Fibroblast of lung (primary cell): ENCODE measurements at regions not wholly inside any gene's neighbourhood (a gene's known extent, or its start where the extent isn't known, plus 50 kb on each side); places are given as distances from the start of the nearest gene placed in this dataset.

Experiments used
- DNase-seq, 2 donors: peaks; one replicate each; pipeline versions ENCODE4 v3.0.0 to v3.0.0-alpha.2; 2010; ENCODE audit warnings: low read depth in 2 of 2
- H2AFZ ChIP-seq: 2 replicates; pipeline ENCODE4 v1.5.1; 2012; ENCODE audit warnings: low read length, control low read depth, inconsistent platforms
- H3K27ac ChIP-seq: 2 replicates; pipeline ENCODE4 v1.5.1; 2011; ENCODE audit warnings: low read length, control low read depth; ENCODE audit not compliant: insufficient read depth
- H3K27me3 ChIP-seq: 2 replicates; pipeline ENCODE4 v1.5.1; 2011; ENCODE audit warnings: mild to moderate bottlenecking, low read length; ENCODE audit not compliant: control insufficient read depth, insufficient read depth
- H3K36me3 ChIP-seq: 2 replicates; pipeline ENCODE4 v1.5.1; 2011; ENCODE audit warnings: low read length; ENCODE audit not compliant: control insufficient read depth, insufficient read depth
- H3K4me1 ChIP-seq: 2 replicates; pipeline ENCODE4 v1.5.1; 2011; ENCODE audit warnings: low read length; ENCODE audit not compliant: control insufficient read depth, insufficient read depth; ENCODE audit errors: extremely low read depth
- H3K4me2 ChIP-seq: 2 replicates; pipeline ENCODE4 v1.5.1; 2011; ENCODE audit warnings: low read length, control low read depth; ENCODE audit not compliant: insufficient read depth; ENCODE audit errors: extremely low read depth
- H3K4me3 ChIP-seq, 4 experiments: fragments of 200-600 bp in 1 of 4; sonication (generic) in 1 of 4; replicated peaks in 1 of 4; 2 replicates each; pipeline ENCODE4 v1.5.1; 2011 to 2016; ENCODE audit warnings: low read length in 4 of 4, low read depth in 3 of 4, mild to moderate bottlenecking in 3 of 4, control low read depth in 2 of 4, inconsistent platforms in 1 of 4, mixed read lengths in 1 of 4; ENCODE audit not compliant: insufficient read depth in 1 of 4; ENCODE audit errors: control extremely low read depth in 1 of 4
- H3K79me2 ChIP-seq: 2 replicates; pipeline ENCODE4 v1.5.1; 2012; ENCODE audit warnings: mild to moderate bottlenecking, low read length, inconsistent platforms; ENCODE audit not compliant: control insufficient read depth, insufficient read depth
- H3K9ac ChIP-seq: 2 replicates; pipeline ENCODE4 v1.5.1; 2011; ENCODE audit warnings: mild to moderate bottlenecking, low read length, control low read depth; ENCODE audit not compliant: insufficient read depth
- H3K9me3 ChIP-seq: 2 replicates; pipeline ENCODE4 v1.5.1; 2012; ENCODE audit warnings: low read depth, low read length; ENCODE audit not compliant: control insufficient read depth, insufficient read depth
- H4K20me1 ChIP-seq: 2 replicates; pipeline ENCODE4 v1.5.1; 2011; ENCODE audit warnings: low read length; ENCODE audit not compliant: control insufficient read depth, insufficient read depth; ENCODE audit errors: extremely low read depth
- CTCF ChIP-seq, 2 donors: IDR thresholded peaks in 1 of 2; conservative IDR thresholded peaks in 1 of 2; 1 replicate in 1 of 2; 2 replicates in 1 of 2; pipeline ENCODE4 v1.5.1; 2011 to 2012; ENCODE audit warnings: low read length in 2 of 2, control low read depth in 1 of 2, inconsistent platforms in 1 of 2, low read depth in 1 of 2, mild to moderate bottlenecking in 1 of 2
- EZH2 ChIP-seq: IDR thresholded peaks from 2 replicates; pipeline ENCODE4 v1.5.1; 2012; ENCODE audit warnings: low read length, control low read depth, mild to moderate bottlenecking; ENCODE audit errors: missing control alignments

- Histone ChIP-seq H3K36me3 (no peaks in the 10 kb centered on the region), H3K79me2 (no peaks in the 10 kb centered on the region), H4K20me1 (no peaks in the 10 kb centered on the region), H2AFZ (no peak overlapping the region), H3K4me2 (no peak overlapping the region), H3K27me3 (no peaks in the 10 kb centered on the region), H3K4me3 (no peak overlapping the region), H3K4me1 (no peaks in the 10 kb centered on the region), H3K27ac (no peak overlapping the region), H3K9me3 (no peaks in the 10 kb centered on the region), H3K9ac (no peak overlapping the region)
- no peak for DNase-seq
- TF ChIP-seq EZH2 (no peak), CTCF (conservative IDR thresholded peaks at IDR 0.05 in 1 of 2, IDR thresholded peaks at IDR 0.05 in 1 of 2; ENCODE audit: low read depth in 1 of 2, low read length in 2 of 2) (no peak)
Observed at GRCh38 chr14:83251402-83251801, 1717.7 kb upstream of the SEL1L start.

GRCh38 chr14:83253870-83254269 lies 1720.2 kb upstream of the SEL1L start:
- Histone ChIP-seq H3K9me3 (no peaks in the 10 kb centered on the region), H3K27me3 (no peaks in the 10 kb centered on the region), H3K27ac (no peak overlapping the region), H3K4me1 (no peaks in the 10 kb centered on the region), H3K79me2 (no peaks in the 10 kb centered on the region), H3K4me2 (no peak overlapping the region), H3K4me3 (no peak overlapping the region), H3K36me3 (no peaks in the 10 kb centered on the region), H3K9ac (no peak overlapping the region), H4K20me1 (no peaks in the 10 kb centered on the region), H2AFZ (no peak overlapping the region)
- no peak for TF ChIP-seq EZH2
- no peak for TF ChIP-seq CTCF (conservative IDR thresholded peaks at IDR 0.05 in 1 of 2, IDR thresholded peaks at IDR 0.05 in 1 of 2; ENCODE audit: low read depth in 1 of 2, low read length in 2 of 2)
- DNase-seq = no peak

GRCh38 chr14:83255015-83255726 lies 1721.5 kb upstream of the SEL1L start:
- DNase-seq = no peak
- TF ChIP-seq EZH2 (no peak), CTCF (conservative IDR thresholded peaks at IDR 0.05 in 1 of 2, IDR thresholded peaks at IDR 0.05 in 1 of 2; ENCODE audit: low read depth in 1 of 2, low read length in 2 of 2) (no peak)
- Histone ChIP-seq H3K4me2 (no peak overlapping the region), H3K9ac (no peak overlapping the region), H3K4me3 (no peak overlapping the region), H2AFZ (no peak overlapping the region), H4K20me1 (no peaks in the 10 kb centered on the region), H3K36me3 (no peaks in the 10 kb centered on the region), H3K79me2 (no peaks in the 10 kb centered on the region), H3K27ac (no peak overlapping the region), H3K9me3 (no peaks in the 10 kb centered on the region), H3K27me3 (no peaks in the 10 kb centered on the region), H3K4me1 (no peaks in the 10 kb centered on the region)
